Myocyte (in vitro differentiated cells): ENCODE measurements at regions not wholly inside any gene's neighbourhood (a gene's known extent, or its start where the extent isn't known, plus 50 kb on each side); places are given as distances from the start of the nearest gene placed in this dataset.

Experiments
- DNase-seq: peaks from one replicate; pipeline ENCODE4 v3.0.0-alpha.2; 2012; ENCODE audit warnings: low read depth

DNA sequence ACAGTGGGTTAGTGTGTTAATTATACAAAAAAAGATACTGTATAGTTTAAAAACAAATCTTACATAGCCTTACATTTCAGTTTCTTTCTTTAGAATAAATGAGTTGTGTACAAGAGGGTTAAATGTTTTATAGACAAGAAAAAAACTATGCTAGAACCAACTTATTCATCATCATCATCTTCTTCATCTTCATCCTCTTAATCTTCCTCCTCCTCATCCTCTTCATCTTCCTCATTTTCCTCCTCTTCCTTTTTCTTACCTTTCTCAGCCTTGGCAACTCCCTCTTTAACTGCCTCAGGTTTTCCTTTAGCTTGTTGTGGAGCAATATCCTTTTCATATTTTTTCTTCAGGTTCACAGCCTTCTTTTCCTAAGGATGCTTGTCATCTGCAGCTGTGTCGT lies 53.7 kb downstream of the RPS12 start:
- DNase-seq, result no peak

- DNase-seq, result no peak
Observed at GRCh38 chr6:132872923-132873322, 58.6 kb downstream of the RPS12 start.

GRCh38 chr6:132877003-132877402 lies 62.6 kb downstream of the RPS12 start:
- no peak for DNase-seq

- no peak for DNase-seq
Observed at GRCh38 chr6:132887204-132887603, 72.8 kb downstream of the RPS12 start.

DNA sequence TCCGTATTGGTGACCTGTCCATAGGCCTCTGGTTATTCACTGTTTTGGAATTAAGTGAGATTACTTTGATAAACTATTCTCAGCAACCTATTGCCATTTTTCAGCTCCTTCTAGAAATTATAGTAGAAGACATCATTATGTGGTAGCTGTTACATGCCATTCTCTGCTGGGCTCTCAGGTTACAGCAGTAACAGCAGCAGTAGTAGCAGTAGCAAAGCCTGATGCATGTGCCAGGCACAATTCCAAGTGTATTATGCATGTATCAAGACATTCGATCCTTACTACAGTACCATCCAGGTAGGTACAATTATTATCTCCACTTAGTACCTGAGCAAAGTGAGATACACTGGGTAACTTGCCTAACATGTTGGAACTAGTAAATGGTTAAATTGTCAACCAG lies 74.3 kb downstream of the RPS12 start:
- DNase-seq, result peak; percentile 17

DNA sequence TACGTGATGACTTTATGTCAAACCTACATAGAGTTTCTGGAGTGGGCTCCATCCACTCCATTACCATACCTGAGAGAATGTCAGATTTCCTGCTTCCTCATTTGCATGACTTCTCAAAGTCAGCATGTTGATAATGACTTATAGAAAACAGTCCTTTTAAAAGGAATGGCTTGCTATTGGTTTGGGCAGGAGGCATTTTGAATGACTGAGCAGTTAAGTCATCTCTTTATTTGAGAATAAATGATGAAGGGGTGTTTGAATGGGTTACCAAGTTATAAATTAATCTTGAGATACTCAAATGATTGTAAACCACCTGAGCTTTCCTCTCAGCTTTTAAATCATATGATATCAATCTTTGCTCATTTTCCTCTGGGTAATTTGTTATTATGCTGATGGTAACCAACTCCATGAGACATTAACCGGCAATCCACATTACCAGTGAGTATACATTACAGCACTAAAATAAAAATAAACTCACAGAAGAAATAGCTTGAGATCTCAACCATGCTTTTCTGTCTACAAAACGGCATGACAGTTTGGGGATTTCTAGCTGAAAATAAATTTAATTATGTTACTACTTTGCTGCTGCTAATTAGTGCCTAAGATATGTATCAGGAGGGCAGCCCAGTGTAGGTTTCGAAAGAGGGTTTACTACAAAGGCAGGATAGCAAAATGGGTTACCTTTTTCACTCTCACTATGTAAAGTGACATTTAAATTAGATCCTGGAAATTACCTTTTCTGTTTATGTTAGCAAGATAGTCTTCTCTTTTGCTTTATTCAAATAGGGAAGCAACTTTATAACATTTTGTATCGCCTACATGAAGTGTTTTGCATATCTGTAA lies 78.8 kb downstream of the RPS12 start:
- DNase-seq, result no peak

GRCh38 chr6:132893772-132894490 lies 79.6 kb downstream of the RPS12 start:
- no peak for DNase-seq

- no peak for DNase-seq
Observed at GRCh38 chr6:132898376-132898775, 84.0 kb downstream of the RPS12 start.

DNA sequence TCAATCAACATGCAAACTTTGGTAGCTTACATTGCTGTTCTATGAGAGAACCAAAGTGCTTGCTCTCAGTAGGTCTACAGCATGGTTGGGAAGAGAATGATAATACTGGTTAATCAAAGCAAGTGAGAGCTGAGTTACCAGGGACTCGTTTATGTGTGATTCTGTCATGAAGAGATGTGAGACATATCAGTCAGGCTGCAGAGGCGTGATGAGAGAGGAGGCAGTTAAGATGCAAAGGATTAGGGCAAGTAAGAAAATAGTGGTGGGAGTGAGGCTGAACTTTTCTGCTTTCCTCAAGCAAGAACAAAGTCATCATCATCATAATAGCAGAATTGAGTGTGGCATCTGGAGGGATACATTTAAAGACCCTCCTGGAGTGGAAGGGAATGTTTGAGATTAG lies 86.5 kb downstream of the RPS12 start:
- DNase-seq, result no peak

- no peak for DNase-seq
Observed at GRCh38 chr6:132902901-132903300, 88.5 kb downstream of the RPS12 start.

DNA sequence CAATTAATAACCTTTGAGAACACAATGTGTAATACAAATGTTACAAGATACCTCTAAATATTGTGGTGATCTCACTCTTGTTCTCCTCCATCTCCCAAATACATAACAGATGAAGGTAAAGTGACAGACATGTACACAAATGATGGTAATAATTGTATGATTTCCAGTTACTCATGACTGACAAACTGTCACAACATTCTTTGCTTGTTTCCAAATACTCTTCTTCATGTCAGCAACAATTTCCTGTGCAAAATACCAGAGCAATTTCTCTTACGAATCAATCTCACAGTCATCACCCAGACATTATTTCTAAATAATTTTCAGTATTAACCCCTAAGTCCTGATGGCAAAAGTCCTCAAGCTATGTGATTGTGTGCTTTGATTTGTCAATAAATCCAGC lies 92.9 kb downstream of the RPS12 start:
- no peak for DNase-seq

DNA sequence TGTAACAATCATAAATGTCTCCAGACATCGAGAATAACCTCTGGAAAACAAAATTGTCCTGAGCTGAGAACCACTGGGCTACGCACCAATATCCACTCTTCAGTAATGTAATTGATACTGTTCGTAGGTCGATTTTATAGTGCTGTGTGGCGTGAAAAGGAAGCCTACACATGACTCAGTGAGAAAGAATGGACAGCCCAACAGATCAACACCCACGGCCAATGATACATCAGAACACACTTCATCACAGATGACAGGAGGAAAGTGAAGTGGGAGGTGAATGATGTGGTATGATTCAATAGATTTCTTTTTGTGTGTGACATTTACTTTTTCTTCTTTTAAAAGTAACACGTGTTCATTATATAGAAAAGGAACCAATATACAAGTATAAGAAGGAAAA lies 93.5 kb downstream of the RPS12 start:
- DNase-seq, result peak; percentile 31

DNA sequence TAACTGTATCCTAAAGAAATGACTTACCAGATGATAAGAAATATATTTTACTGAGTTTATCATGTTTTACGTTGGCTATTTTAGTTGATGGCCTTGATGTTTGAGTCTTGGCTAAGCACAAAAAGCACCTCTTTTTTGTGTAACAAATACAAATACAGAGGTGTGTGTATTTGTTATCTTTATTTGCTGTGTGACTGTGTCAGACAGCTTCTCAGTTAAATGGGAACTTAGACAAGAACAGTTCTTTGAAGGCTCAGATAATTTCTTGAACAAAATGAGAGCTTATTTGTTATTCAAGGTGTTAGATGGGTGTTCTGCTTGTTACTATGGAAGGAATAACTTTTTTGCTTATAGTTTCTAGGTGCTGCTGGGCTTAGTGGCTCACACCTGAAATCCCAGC lies 95.4 kb downstream of the RPS12 start:
- DNase-seq, result no peak

DNA sequence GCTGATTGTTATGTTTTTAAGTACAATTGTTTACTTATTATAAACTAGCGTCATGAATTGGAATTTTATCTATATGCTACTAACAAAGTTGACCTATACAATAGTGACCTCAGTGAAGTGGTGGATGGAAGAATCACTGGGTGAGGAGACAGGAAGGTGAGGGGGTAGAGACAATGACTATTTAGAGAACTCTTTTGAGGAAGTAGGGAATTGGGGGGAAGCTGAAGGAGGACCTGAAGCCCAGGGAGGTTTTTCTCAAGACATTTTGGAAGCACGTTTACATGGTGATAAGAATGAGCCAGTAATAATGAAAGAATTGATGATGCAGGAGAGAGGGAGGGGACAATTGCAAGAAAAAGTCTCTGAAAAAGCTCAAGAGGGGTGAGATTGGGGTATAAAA lies 96.4 kb downstream of the RPS12 start:
- no peak for DNase-seq

- peak; percentile 66 for DNase-seq
Observed at GRCh38 chr6:132919045-132919860, 104.9 kb downstream of the RPS12 start.

- no peak for DNase-seq
Observed at GRCh38 chr6:132927713-132928112, 113.3 kb downstream of the RPS12 start.

GRCh38 chr6:132929141-132929540 lies 114.8 kb downstream of the RPS12 start:
- no peak for DNase-seq

DNA sequence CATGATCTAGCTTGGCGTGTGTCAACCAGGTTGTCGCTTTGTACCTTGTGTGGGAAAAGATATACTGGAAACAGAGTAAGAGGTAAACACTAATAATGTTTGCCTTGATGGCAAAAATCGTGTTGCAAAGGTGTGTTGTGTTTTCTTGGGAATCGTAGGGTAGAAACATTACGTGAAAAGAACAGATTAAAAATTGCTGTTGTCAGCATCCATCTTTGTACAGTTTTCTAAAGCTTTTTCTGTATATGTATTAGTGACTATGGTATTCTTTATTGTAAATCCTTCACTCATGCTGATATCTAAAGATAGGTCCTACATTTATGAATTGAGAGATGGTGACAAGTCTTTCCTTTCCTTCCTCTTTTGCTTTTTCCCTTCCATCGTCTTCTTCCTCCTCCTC lies 116.9 kb downstream of the RPS12 start:
- no peak for DNase-seq

DNA sequence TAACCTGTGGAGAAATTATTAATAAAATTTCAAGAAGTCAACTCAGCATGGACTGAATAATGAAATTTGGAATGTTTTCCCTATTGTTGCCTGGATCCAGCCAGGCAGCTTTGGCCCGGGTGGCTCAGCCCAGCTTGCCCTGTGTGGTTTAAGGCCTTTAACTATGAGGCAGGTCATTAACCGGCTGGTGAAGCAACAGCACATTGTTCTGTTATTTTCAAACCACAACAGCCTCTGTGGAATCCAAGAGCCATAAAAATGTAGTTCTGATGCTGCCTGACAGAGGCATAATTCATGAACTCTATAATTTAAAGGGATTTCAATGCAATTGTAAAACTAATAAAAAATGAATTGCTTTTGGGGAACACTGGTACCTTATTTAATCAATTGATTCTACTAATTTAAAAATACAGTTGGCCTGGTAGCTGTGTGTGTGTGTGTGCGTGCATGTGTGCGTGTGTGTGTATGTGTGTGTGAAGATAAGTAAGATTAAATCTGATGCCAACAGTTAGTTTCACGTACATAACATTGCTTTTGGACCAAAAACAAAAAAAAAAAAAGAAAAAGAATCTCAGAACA lies 117.7 kb downstream of the RPS12 start:
- DNase-seq, result peak; percentile 83

- DNase-seq, result no peak
Observed at GRCh38 chr6:132932588-132932987, 118.2 kb downstream of the RPS12 start.

GRCh38 chr6:132933090-132933489 lies 118.7 kb downstream of the RPS12 start:
- no peak for DNase-seq

DNA sequence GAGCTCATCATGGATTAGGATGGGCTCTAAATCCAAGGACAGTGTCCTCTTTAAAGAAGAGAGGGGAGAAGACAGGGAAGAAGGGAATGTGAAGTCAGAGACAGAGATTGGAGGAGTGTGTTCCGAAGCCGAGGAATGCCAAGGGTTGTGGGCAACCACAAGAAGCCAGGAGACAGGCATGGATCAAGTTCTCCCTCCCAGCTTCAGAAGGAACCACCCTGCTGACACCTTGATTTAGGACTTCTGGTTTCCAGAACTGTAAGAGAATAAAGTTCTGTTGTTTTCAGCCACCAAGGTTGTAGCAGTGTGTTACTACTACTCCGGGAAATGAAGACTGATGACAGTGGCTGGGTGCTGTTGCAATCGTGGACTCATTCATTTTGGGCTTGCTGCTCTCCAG lies 120.1 kb downstream of the RPS12 start:
- DNase-seq, result peak; percentile 73
